HG03558 (cell line): ENCODE measurements at regions not wholly inside any gene's neighbourhood (a gene's known extent, or its start where the extent isn't known, plus 50 kb on each side); places are given as distances from the start of the nearest gene placed in this dataset.

Source experiments
- ATAC-seq: cut with Tn5 transposase; IDR thresholded peaks from one replicate; pipeline ENCODE4 v1.9.1; 2021; ENCODE audit warnings: moderate number of reproducible peaks; ENCODE audit not compliant: unreplicated experiment; ENCODE audit errors: extremely low read depth

DNA sequence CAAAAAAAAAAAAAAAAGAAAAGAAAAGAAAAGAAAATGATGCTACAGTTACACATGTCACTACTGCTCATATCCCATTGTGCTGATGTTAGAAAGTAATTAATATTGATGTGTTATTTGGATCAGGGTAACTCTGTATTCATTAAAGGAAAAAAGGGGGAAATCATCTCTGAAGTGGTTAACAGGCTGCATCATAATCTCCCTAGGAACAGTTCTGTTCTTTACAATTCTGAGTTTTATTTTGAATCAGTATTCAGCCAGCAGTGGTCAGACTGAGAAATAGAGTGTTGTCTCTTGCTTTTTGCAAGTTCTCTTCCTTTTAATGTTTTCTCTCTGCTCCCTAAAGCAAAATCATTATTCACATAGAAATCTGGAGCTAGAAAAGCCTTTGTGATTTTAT lies 128.6 kb upstream of the CRY1 start:
- no peak for ATAC-seq

DNA sequence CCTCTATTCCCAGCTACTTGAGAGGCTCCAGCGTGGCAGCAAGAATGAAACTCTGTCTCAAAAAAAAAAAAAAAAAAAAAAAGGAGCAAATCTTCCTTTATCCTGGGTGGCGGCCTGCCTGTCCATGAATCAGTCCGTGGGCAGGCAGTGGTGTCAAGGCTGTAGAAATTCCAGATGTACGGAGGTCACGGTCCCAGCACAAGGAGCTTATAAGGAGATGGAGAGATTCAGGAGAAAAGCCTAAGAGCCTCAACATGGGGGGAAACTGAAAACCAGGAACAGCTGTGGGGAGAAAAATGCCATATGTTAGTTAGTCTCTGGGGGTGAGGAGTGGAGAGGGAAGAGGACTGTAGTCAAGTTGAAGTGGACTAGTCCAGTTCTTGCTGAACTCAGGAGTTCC lies 130.5 kb upstream of the CRY1 start:
- ATAC-seq, result no peak

DNA sequence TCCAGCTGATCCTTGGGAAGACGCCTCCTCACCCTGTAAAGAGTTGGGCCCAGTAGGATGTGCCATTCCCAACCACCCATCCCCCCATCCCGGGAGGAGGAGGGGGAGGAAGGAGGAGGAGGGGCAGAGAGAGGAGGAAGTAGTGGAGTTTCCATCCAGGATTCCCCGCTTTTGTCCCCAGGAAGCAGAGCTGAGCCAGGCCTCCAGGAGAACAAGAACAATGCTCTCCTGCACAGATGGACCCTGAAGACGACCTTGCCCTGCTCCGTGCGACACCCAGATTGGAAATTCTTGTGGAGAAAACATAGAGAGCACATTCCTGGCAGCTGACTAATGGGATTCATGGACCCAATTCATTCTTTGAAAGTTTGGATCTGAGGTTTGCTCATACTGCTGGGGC lies 132.3 kb upstream of the CRY1 start:
- ATAC-seq, result no peak

DNA sequence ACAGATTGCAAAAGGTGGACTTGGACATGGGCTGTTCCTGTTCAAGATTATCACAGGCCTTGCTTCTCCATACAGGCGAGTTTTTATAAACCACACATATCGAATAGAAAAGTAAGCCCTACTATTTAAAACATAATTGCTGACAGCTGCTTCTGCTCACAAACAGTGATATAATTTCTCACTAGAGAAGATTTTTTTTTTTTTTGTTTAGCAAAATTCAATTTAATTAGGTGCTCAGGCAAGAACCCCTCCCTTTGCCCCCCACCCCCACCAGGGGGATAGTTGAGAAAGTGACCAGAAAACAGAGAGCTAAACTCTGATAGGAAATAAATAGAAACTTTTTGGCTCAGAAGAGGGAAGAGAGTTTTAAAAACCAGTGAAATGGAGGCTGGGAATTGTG lies 132.8 kb upstream of the CRY1 start:
- ATAC-seq, result no peak

DNA sequence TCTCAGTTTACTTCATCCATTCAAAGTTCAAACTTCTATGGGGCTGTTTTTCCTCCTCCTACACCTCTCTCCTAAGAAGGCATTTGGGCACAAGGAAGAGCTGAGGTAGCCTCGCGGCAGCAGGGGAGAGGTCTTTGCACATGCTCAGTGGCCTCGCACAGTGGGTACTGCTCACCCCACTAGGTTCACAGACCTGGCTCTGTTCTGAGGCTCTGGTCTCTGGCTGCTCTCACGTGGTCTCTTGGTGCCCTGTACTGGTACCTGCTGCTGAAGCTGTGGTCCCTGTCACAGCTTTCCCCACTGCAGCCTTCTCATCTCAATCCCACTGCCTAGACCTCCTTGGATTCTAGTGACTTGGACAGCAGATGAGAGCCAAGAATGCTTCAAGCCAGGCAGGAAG lies 134.7 kb upstream of the CRY1 start:
- ATAC-seq, result no peak

DNA sequence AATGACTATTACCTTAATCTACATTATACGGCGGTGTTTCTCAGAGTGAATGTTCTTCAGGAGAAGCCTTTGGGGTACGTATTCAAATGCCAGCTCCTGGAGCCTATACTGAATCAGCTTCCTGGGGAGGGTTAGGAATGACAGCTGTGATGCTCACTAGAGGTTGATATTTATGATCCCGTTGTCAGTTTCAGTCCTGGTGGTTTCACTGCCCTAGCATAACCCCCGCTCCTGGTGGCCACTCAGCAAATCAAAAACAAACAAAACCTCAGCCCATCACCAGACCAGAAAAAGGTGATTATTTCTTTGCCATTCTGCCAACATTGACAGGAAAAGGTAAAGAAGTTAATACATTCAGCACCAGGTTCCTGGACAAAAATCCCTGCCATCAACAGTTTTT lies 136.5 kb upstream of the CRY1 start:
- no peak for ATAC-seq

DNA sequence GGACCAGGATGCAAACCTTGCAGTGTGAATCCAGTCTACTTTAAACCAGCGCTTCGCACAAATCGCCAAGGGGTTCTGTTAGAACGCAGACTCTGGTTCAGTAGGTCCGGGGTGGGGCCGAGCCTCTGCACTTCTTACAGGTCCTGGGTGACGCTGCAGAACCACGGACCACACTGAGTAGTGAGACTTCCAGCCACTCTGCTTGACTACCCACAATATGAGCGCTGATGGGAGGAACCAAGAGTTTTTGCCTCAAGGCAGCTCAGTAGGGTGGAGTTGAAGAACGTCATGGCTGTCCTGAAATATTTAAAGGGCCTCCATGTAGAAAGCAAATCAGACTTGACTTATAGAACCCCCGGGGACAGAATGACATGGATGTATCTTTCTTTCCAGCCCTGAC lies 138.0 kb upstream of the CRY1 start:
- ATAC-seq, result no peak

DNA sequence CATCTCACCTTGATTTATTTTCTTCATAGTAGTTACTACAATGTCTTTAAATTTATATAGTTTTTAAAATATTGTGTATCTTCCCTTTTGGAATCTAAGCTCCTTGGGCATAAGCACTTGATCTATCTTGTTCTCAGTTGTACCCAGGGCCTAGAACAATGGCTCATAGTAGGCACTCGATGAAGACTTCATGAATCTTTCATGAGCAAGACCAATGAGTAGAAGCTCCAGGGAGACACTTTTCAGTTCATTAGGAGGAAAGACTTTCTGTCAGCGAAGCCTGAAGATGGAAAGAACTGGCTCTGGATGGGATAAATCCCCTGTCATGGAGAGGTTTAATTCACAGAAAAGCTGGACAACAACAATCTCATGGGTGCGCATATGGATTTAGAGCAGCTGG lies 140.2 kb upstream of the CRY1 start:
- no peak for ATAC-seq

DNA sequence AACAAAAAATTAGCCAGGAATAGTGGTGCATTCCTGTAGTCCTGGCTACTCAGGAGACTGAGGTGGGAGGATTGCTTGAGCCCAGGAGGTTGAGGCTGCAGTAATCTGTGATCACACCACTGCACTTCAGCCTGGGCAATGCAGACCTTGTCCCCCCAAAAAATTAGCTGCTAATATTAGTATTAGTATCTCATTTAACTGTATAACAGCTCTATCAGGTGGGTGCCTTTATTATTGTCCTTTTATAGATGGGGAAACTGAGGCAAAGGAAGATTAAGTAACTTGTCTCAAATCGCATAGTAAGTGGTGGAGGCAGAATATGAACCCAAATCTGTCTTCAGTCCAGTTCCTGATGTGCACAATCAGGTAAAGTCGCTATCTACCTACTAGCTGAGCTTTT lies 142.3 kb upstream of the CRY1 start:
- no peak for ATAC-seq

DNA sequence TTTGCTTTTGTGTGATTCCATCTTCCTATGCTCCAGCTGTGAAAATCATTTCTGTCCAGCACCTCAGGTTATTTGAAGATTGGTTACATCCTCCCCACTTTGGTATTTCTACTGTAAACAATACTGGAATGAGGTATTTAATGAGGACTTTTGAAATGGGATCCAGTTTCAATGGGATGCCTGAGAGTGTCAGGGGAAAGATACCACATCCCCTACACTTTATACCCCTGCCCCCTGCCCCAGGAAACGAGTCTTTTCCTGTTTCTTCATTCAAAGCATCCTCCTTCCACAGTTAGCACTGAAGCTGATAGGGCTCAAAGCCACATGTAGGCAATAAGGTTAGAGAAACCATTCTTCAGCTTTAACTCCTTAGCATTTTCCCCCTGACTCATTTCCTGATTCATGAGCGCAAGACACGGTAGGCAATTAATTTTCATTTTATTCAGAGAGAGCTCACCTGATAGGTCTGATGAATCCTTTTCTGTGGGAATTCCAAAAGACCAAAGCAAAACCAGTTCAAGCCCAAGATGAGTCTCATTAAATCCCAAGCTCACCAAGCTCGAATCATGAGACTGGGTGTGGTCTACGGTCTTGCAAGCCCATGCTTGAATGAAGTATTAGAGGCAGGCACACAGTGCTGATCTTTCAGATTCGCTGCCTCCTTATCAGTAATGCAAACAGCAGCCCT lies 143.6 kb upstream of the CRY1 start:
- no peak for ATAC-seq

DNA sequence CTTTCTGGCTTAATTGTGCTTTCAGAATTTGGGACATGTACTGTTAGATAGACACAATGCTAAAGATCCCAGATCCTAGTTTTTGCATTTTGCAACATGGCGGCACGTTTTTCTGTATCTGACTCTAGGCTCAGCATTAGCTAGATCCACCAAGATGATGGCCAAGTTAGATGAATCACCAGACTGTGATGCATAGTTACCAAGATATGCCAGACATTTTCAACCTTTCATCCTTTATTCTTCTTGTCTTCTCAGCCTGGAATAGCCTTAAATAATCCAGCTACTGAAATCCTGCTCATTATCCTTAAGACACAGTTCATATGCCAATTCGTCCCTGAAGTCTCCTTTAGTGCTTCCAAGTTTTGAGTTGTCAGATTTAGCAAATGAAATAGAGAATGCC lies 144.9 kb upstream of the CRY1 start:
- no peak for ATAC-seq

DNA sequence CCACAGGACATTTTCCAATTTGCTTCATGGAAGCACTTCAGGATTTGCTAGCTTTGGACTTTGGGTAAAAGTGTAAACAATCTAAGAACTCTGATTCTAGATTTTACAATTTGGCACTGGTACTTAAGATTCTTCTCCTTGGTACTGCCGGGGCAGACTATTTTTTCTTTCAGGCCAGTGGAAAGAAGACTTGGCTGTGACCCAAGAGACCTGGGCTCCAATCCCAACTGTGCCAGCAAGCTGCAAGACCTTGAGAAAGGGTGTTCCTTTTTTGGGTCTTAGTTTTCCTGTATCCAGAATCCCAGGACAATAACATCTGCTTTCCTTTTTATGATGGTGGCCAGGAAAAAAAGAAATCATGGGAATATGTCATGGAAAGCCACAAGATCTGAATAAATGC lies 148.1 kb upstream of the CRY1 start:
- ATAC-seq, result no peak

DNA sequence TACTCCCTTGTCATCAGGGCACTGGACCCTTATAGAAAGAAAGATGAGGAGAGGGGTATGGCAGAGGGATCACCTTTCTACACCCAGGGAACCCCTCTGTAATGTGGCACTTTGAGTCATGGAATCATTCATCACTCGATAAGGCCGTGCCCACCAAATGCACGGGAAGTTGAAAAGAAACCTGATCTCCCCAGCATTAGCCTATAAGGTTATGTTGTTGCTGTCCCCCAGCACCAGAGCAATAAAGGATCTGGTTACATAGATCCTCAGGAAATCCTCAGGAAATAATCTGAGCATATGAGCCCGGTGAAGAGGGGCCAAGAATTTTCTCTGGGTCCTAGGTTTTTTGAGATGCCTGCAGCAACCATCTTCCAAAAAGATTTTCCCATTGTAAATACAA lies 148.8 kb upstream of the CRY1 start:
- no peak for ATAC-seq

DNA sequence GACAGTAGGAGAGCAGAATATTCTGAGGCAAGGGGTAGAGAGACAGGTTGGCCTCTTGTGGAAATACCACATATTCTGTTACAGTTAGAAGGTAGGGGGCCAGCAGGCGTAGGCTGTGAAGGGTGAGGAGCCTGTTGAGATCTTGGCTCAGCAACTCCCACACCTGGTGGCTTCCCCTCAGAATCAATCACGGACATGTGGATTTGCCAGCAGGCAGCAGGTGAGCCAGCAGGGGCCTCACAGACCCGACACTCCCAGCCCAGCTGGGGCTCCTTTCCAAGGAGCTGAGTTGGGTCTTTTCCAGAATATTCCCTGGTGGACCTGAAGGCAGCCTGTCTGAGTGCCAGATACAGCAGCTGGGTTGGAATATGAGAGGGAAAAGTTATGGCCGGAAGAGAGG lies 150.0 kb upstream of the CRY1 start:
- ATAC-seq, result no peak

DNA sequence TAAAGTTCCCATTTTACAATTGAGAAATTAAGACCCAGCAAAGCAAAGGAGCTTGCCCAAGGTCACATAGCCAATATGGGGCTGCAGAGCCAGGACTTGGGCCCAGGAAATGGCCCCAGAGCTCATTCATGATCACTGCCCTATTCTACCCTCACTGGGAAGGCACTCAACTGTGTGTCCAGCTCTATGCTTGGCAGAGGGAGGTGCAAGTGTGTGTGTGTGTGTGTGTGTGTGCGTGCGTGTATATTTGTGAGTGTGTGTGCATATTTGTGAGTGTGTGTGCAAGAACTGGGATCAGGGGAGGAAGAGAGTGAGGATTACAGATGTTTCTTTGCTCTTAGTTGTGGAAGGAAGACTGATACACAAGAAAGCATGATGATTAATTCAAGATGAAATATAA lies 151.2 kb upstream of the CRY1 start:
- no peak for ATAC-seq

DNA sequence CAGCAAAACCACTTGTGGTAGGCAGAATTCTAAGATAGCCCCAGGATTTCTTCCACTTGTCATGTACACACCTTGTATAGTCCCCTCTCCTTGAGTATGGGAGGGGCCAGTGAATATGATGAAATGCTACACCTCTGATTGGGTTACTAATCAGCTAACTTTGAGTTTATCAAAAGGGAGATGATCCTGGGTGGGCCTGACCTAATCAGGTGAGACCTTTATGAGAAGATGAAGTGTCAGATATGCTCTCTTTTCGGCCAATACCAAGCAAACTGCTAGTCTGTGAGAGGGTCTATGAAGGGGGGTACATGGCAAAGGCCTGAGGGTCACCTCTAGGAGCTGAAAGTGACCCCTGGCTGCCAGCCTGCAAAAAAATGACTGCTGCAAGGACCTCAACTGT lies 154.3 kb upstream of the CRY1 start:
- no peak for ATAC-seq

DNA sequence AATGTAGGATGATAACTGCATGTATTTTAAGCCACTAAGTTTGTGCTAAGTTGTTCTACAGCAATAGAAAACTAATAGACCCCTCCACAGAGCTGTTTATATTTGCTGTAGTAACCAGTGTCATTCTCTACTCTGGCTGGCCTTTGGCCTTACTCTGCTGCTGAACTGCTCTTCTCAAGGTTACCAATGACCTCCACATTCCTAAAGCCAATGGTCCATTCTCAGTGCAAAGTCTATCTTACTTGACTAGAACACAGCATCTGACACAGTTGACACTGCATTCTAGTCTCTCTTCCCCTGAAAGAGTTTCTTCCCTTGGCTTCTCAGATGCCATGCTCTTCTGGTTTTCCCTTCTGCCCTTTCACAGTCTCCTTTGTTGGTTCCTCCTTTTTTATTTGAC lies 154.8 kb upstream of the CRY1 start:
- ATAC-seq, result no peak

DNA sequence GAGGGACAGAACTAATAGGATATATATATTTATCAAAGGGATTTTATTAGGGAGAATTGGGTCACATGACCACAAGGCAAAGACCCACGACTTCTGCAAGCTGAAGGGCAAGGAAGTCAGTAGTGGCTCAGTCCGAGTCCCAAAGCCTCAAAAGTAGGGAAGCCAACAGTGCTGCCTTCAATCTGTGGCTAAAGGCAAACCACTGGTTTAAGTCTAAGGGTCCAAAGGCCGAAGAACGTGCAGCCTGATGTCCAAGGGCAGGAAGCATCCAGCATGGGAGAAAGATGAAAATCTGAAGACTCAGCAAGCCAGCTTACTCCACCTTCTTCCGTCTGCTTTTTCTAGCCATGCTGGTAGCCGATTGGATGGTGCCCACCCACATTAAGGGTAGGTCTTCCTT lies 157.9 kb upstream of the CRY1 start:
- ATAC-seq, result no peak

DNA sequence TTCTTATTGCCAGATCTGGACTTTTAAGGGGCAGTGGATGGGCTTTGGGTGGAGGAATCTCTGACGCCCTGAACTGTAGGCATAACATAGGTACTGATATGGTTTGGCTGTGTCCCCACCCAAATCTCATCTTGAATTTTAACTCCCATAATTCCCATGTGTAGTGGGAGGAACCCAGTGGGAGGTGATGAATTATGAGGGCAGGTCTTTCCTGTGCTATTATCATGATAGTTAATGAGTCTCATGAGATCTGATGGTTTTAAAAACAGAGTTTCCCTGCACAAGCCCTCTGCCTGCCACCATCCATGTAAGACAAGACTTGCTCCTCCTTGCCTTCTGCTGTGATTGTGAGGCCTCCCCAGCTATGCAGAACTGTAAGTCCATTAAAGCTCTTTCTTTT lies 160.0 kb upstream of the CRY1 start:
- no peak for ATAC-seq

DNA sequence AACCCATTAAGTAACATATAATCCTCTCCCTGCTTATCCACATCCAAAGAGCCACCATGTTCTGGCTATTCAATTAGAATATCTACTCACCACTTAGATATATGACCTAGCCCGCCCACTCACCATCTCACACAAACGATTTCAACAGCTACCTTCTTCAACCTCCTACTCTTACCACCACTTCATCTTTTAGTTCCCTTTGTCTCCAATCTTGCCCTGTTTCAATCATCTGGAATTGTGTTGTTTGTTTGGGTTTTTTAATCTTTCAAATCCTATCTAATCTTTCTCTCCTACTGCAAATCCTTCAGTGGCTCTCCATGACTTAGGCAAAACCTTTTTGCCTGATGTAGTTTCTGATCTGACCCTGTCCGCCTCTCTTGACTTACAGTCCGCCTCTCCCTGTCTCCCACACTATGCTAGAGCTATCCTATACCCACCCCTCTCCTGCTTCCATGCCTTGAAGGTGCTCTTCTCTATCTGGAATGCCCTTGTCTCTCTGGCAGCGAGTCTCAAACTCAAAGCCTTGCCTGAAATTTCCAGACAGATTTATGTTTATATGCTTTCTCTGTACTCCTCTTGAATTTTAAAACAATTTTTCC lies 161.0 kb upstream of the CRY1 start:
- ATAC-seq, result no peak

DNA sequence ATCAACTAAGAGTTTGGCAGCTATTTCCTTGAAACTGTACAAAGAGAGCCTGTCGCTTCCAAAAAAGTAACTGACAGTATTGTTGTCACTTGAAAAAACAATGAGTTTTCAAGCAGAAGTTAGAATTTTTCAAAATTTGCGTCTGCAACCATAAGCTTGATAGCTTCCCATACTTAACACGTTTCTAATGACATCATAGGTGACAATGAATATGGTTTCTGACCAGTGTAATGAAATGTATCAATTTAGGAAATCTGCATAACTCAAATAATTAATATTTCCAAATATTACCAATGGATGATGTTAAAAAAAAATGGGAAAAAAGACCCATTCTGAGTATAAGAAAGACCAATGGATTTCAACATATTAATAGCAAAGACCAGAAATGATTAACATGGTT lies 165.4 kb upstream of the CRY1 start:
- no peak for ATAC-seq

DNA sequence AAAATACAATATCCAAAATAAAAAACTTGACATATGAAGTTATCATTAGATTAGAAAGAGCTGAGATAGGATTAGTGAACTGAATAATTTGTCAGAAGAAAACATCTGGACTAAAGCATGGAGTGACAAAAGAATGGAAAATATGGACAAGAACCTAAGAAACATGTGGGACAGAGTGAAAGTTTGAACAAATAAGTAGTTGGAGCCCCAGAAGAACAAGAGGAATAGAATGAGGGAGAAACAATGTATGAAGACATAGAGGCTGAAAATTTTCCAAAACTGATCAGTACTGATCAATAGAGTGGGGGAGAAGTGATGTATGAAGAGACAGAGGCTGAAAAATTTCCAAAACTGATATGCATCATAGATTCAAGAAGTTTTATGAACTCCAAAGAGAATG lies 170.6 kb upstream of the CRY1 start:
- no peak for ATAC-seq

DNA sequence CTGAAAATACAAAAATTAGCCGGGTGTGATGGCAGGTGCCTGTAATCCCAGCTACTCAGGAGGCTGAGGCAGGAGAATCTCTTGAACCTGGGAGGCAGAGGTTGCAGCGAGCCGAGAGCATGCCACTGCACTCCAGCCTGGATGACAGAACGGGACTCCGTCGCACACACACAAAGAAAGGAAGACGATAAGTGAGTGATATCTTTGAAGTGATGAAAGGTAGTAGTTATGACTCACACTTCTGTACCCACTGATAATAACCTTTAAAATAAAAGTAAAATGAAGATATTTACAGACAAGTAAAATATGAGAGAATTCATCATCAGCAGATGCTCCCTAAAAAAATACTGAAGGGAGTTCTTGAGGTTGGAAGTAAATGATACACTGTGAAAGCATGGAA lies 171.3 kb upstream of the CRY1 start:
- no peak for ATAC-seq
